C1 segment of cervical spinal cord (tissue), 14 donors: ENCODE measurements at regions not wholly inside any gene's neighbourhood (a gene's known extent, or its start where the extent isn't known, plus 50 kb on each side); places are given as distances from the start of the nearest gene placed in this dataset.
"Not testable (repeated sequence)": the region's sequence is repeated elsewhere in the genome, so short reads cannot be mapped to it uniquely, and the experiment has no call there.

Experiments used
- DNase-seq, 14 donors: peaks; one replicate each; lab custom pipeline; 2025; lab: John Stamatoyannopoulos, UW

GRCh38 chrX:95764972-95765451 is 919.6 kb upstream of the DIAPH2 start:
- DNase-seq: peak in 1 of 14 donors; percentile 0

GRCh38 chrX:95771198-95771597 is 913.4 kb upstream of the DIAPH2 start:
- not testable (repeated sequence) for DNase-seq

- no peak for DNase-seq
Observed at GRCh38 chrX:95791876-95792275, 892.8 kb upstream of the DIAPH2 start.

GRCh38 chrX:95797344-95797743 is 887.3 kb upstream of the DIAPH2 start:
- DNase-seq: no peak

- DNase-seq: no peak
Observed at GRCh38 chrX:95823796-95824195, 860.8 kb upstream of the DIAPH2 start.

GRCh38 chrX:95835223-95835622 is 849.4 kb upstream of the DIAPH2 start:
- DNase-seq: no peak

- no peak for DNase-seq
Observed at GRCh38 chrX:95836517-95836916, 848.1 kb upstream of the DIAPH2 start.

GRCh38 chrX:95841863-95842262 is 842.8 kb upstream of the DIAPH2 start:
- DNase-seq: no peak

GRCh38 chrX:95860127-95860526 is 824.5 kb upstream of the DIAPH2 start:
- no peak for DNase-seq

GRCh38 chrX:95875661-95876060 is 809.0 kb upstream of the DIAPH2 start:
- DNase-seq: no peak

- no peak for DNase-seq
Observed at GRCh38 chrX:95878874-95879273, 805.8 kb upstream of the DIAPH2 start.

- no peak for DNase-seq
Observed at GRCh38 chrX:95884186-95884585, 800.5 kb upstream of the DIAPH2 start.

GRCh38 chrX:95885074-95885473 is 799.6 kb upstream of the DIAPH2 start:
- DNase-seq: no peak

- DNase-seq: no peak
Observed at GRCh38 chrX:95889279-95889678, 795.4 kb upstream of the DIAPH2 start.

- DNase-seq: no peak
Observed at GRCh38 chrX:95893636-95894035, 791.0 kb upstream of the DIAPH2 start.

GRCh38 chrX:95903490-95903889 is 781.2 kb upstream of the DIAPH2 start:
- no peak for DNase-seq

GRCh38 chrX:95903975-95904374 is 780.7 kb upstream of the DIAPH2 start:
- DNase-seq: no peak

- no peak for DNase-seq
Observed at GRCh38 chrX:95907081-95907480, 777.6 kb upstream of the DIAPH2 start.

- DNase-seq: no peak
Observed at GRCh38 chrX:95911062-95911461, 773.6 kb upstream of the DIAPH2 start.

- DNase-seq: no peak
Observed at GRCh38 chrX:95919605-95920004, 765.0 kb upstream of the DIAPH2 start.

- no peak for DNase-seq
Observed at GRCh38 chrX:95945528-95945927, 739.1 kb upstream of the DIAPH2 start.

GRCh38 chrX:95949588-95949987 is 735.1 kb upstream of the DIAPH2 start:
- no peak for DNase-seq

- DNase-seq: no peak
Observed at GRCh38 chrX:95950679-95951078, 734.0 kb upstream of the DIAPH2 start.

- no peak for DNase-seq
Observed at GRCh38 chrX:95953564-95953963, 731.1 kb upstream of the DIAPH2 start.
